GM12878 (cell line): ENCODE measurements at regions not wholly inside any gene's neighbourhood (a gene's known extent, or its start where the extent isn't known, plus 50 kb on each side); places are given as distances from the start of the nearest gene placed in this dataset.

ENCODE experiments used
- ATAC-seq: fragments of 200-7000 bp; cut with Tn5 transposase; 3 replicates; pipeline ENCODE4 v1.9.1; 2020; ENCODE audit warnings: mild to moderate bottlenecking, moderate library complexity
- BruUV-seq: library from RNA; stranded (reverse); fragments of 400-500 nt; replicated peaks from 2 replicates; lab custom pipeline; 2021; lab: Mats Ljungman, UMichigan
- CTCF ChIA-PET: fragments of 300-600 bp; sonication (Branson Sonifier 250); formaldehyde crosslinking; extraction: SDS; loops from one replicate; lab custom pipeline; 2021; ENCODE audit warnings: inconsistent platforms; lab: Yijun Ruan, JAX
- POLR2A ChIA-PET: fragments of 350-600 bp; formaldehyde crosslinking; extraction: SDS; loops from one replicate; lab custom pipeline; 2021; ENCODE audit warnings: inconsistent platforms; lab: Charles Lee
- RAD21 ChIA-PET: fragments of 300-600 bp; sonication (Branson Sonifier 250); formaldehyde crosslinking; loops from one replicate; lab custom pipeline; 2023; ENCODE audit warnings: antibody characterized with exemption; ENCODE audit not compliant: unreplicated experiment; lab: Charles Lee
- SMC1A ChIA-PET: fragments of 300-600 bp; sonication (Branson Sonifier 250); formaldehyde crosslinking; loops from one replicate; lab custom pipeline; 2023; ENCODE audit not compliant: unreplicated experiment, uncharacterized antibody; lab: Charles Lee
- DNase-seq: peaks from one replicate; pipeline ENCODE4 v3.0.0-alpha.2; 2011; ENCODE audit warnings: low read depth, low spot score
- FAIRE-seq: peaks from 3 replicates; lab custom pipeline; 2011; peaks lifted over from hg19 to GRCh38; lab: Jason Lieb, UNC
- H2AFZ ChIP-seq: 2 replicates; pipeline ENCODE4 v1.6.0; 2011; ENCODE audit warnings: low read depth, low read length, control low read depth; ENCODE audit not compliant: control insufficient read depth
- H3K27ac ChIP-seq: 2 replicates; pipeline ENCODE4 v1.5.1; 2011; ENCODE audit warnings: control low read depth; ENCODE audit not compliant: control insufficient read depth, insufficient read depth
- H3K27me3 ChIP-seq, 2 experiments: replicated peaks in 1 of 2; 2 replicates each; pipeline versions ENCODE4 v1.6.0 to v1.6.1; 2011; ENCODE audit warnings: low read length in 1 of 2; ENCODE audit not compliant: control insufficient read depth in 2 of 2, insufficient read depth in 2 of 2
- H3K36me3 ChIP-seq, 2 experiments: 2 replicates each; pipeline ENCODE4 v1.5.1; 2011; ENCODE audit warnings: low read length in 1 of 2; ENCODE audit not compliant: control insufficient read depth in 2 of 2, insufficient read depth in 2 of 2
- H3K4me1 ChIP-seq: 2 replicates; pipeline ENCODE4 v1.6.1; 2011; ENCODE audit warnings: mild to moderate bottlenecking, low read length, moderate library complexity, mixed read lengths; ENCODE audit not compliant: control insufficient read depth, insufficient read depth
- H3K4me2 ChIP-seq: 2 replicates; pipeline ENCODE4 v1.6.0; 2011; ENCODE audit warnings: control low read depth; ENCODE audit not compliant: control insufficient read depth, insufficient read depth
- H3K4me3 ChIP-seq: fragments of 200-600 bp; sonication (generic); 2 replicates; pipeline ENCODE4 v1.5.1; 2016
- H3K79me2 ChIP-seq: 2 replicates; pipeline ENCODE4 v1.6.0; 2011; ENCODE audit warnings: low read length; ENCODE audit not compliant: control insufficient read depth, insufficient read depth
- H3K9ac ChIP-seq: 2 replicates; pipeline ENCODE4 v1.8.0; 2011; ENCODE audit warnings: low read length, control low read depth, mixed read lengths; ENCODE audit not compliant: control insufficient read depth, insufficient read depth
- H3K9me3 ChIP-seq: replicated peaks from 3 replicates; pipeline ENCODE4 v1.5.1; 2011; ENCODE audit warnings: mild to moderate bottlenecking, low read length; ENCODE audit not compliant: control insufficient read depth, insufficient read depth
- H4K20me1 ChIP-seq: 2 replicates; pipeline ENCODE4 v1.6.0; 2011; ENCODE audit not compliant: control insufficient read depth, insufficient read depth
- ATF7 ChIP-seq: fragments of 450-650 bp; IDR thresholded peaks from 2 replicates; pipeline ENCODE4 v1.6.1; 2016; ENCODE audit warnings: low read depth, mild to moderate bottlenecking
- CREM ChIP-seq: IDR thresholded peaks from 2 replicates; pipeline ENCODE4 v1.6.1; 2014; ENCODE audit warnings: antibody characterized with exemption, low read depth
- GABPA ChIP-seq: IDR thresholded peaks from 2 replicates; pipeline ENCODE4 v1.6.1; 2014; ENCODE audit warnings: antibody characterized with exemption, low read depth, mild to moderate bottlenecking, inconsistent platforms
- HDGF ChIP-seq: fragments of 450-650 bp; IDR thresholded peaks from 2 replicates; pipeline ENCODE4 v1.6.1; 2016; ENCODE audit warnings: antibody characterized with exemption
- MTA3 ChIP-seq: IDR thresholded peaks from 2 replicates; pipeline ENCODE4 v1.6.1; 2012; ENCODE audit warnings: low read length, inconsistent platforms, borderline replicate concordance
- SMC3 ChIP-seq: IDR thresholded peaks from 2 replicates; pipeline ENCODE4 v1.6.1; 2011; ENCODE audit warnings: low read length, improper control_type of control experiment, borderline replicate concordance
- WGBS: methylation state at CpG from one replicate; pipeline ENCODE4 v1.1.6; 2016; ENCODE audit warnings: low lambda C conversion rate; ENCODE audit not compliant: insufficient replicate concordance, insufficient coverage; ENCODE audit errors: missing lambda C conversion rate; 5-methylcytosine and 5-hydroxymethylcytosine counted together
- in situ Hi-C: fragments of 300-500 bp; cut with MboI; formaldehyde crosslinking; loops from 9 replicates; pipeline ENCODE4 v1.14.3; 2018; ENCODE audit warnings: mixed read lengths
- intact Hi-C: fragments of 100-400 bp; cut with micrococcal nuclease; formaldehyde crosslinking; loops from one replicate; pipeline ENCODE4 v1.14.2; 2022; ENCODE audit not compliant: unreplicated experiment
- TF ChIP-seq, protein P1 (sequence below): fragments of 450-650 bp; IDR thresholded peaks from 2 replicates; pipeline ENCODE4 v1.6.1; 2017; ENCODE audit warnings: mild to moderate bottlenecking, moderate library complexity

DNA sequence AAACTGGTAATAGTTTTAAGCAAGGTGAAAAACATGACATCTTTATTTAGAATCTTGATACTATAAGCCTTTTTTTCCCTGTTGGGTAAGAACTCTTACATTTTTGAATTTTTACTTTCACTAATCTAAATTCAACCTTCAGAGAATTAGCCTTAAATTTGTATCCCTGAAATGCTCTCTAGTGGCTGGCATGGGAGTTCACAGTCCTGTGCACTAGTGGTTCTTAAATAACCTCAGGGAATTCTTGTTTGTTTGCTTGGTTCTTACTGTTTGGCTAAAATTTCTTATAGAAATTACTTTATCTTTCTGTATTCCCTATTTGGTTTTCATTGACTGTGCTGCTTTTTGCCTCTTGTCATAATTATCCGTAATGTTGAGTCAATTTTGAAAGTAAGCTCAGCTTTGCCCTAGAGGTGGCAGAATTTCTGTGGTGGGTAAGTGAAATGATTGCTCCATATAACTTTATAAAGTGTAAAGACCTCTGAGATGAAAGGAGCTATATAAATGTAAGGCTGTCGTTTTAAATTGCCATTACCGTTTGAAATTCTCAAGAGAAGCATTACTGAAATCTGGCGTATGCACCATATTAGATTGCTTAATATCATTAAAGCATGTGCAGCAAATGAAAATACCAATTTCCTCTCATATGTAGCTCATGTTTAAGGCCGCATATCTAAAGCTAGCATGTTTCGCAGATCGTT is 391.3 kb upstream of the FIGN start:
- no TSS peak for BruUV-seq
- no peaks in the 10 kb centered on the region for H3K27me3 ChIP-seq
- intact Hi-C loops, result no loop called here
- H3K36me3 ChIP-seq, result no peaks in the 10 kb centered on the region
- POLR2A ChIA-PET, result no interaction called here
- no peaks in the 10 kb centered on the region for H3K79me2 ChIP-seq
- no peak overlapping the region for H3K9ac ChIP-seq
- in situ Hi-C loops, result no loop called here
- no peak for ATAC-seq
- no peaks in the 10 kb centered on the region for H4K20me1 ChIP-seq
- H3K4me3 ChIP-seq, result no peak overlapping the region
- CTCF ChIA-PET, result no interaction called here
- TF ChIP-seq ATF7 (no peak), CREM (no peak), SMC3 (no peak), MTA3 (no peak), HDGF (no peak), GABPA (no peak)
- TF ChIP-seq, protein P1, sequence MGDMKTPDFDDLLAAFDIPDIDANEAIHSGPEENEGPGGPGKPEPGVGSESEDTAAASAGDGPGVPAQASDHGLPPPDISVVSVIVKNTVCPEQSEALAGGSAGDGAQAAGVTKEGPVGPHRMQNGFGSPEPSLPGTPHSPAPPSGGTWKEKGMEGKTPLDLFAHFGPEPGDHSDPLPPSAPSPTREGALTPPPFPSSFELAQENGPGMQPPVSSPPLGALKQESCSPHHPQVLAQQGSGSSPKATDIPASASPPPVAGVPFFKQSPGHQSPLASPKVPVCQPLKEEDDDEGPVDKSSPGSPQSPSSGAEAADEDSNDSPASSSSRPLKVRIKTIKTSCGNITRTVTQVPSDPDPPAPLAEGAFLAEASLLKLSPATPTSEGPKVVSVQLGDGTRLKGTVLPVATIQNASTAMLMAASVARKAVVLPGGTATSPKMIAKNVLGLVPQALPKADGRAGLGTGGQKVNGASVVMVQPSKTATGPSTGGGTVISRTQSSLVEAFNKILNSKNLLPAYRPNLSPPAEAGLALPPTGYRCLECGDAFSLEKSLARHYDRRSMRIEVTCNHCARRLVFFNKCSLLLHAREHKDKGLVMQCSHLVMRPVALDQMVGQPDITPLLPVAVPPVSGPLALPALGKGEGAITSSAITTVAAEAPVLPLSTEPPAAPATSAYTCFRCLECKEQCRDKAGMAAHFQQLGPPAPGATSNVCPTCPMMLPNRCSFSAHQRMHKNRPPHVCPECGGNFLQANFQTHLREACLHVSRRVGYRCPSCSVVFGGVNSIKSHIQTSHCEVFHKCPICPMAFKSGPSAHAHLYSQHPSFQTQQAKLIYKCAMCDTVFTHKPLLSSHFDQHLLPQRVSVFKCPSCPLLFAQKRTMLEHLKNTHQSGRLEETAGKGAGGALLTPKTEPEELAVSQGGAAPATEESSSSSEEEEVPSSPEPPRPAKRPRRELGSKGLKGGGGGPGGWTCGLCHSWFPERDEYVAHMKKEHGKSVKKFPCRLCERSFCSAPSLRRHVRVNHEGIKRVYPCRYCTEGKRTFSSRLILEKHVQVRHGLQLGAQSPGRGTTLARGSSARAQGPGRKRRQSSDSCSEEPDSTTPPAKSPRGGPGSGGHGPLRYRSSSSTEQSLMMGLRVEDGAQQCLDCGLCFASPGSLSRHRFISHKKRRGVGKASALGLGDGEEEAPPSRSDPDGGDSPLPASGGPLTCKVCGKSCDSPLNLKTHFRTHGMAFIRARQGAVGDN, result no peak
- TF ChIP-seq, all 136 proteins: peak for 0
- Histone ChIP-seq H2AFZ (no peak overlapping the region), H3K9me3 (no peaks in the 10 kb centered on the region), H3K4me2 (no peak overlapping the region), H3K27ac (no peak overlapping the region), H3K4me1 (no peaks in the 10 kb centered on the region)
- WGBS, result 24% methylated on average over 7 of the region's 7 CpGs
- FAIRE-seq, result no peak
- ChIA-PET SMC1A (interaction anchor here (1.3 kb wide), 1 partner anchor 12 kb away, joined by 5 read pairs; no protein-coding TSS in a partner anchor), RAD21 (no interaction called here)
- DNase-seq, result no peak
